ENCODE measurements at regions not wholly inside any gene's neighbourhood (a gene's known extent, or its start where the extent isn't known, plus 50 kb on each side); places are given as distances from the start of the nearest gene placed in this dataset.

DNA sequence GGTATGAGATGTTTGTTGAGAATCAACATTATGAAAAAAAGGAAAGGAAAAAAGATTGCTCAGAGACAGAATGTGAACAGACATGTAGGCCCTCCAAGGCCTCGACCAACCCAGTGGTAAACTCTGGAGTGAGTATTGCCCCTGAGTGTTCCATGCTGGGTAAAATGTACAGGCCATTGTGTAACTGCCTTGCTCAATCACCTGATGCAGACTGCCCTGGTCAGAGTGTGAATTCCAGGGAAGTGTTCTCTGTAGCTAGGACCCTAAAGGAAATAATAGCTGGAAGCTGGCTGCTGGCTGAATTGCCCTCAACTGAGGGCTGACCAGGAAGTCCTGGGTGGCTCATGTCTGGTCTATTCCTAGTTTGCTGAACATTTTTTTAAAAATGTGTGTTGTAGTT, 1081.4 kb upstream of the LRFN5 start:
- intact Hi-C loops (cut with micrococcal nuclease) = no loop called here
- DNase-seq = no peak
- H3K27ac Mint-ChIP-seq = no peak overlapping the region
- H3K4me1 ChIP-seq (ENCODE audit: insufficient read depth, low read length) = no peaks in the 10 kb centered on the region
- no peaks in the 10 kb centered on the region for H3K36me3 Mint-ChIP-seq
- no peak overlapping the region for H3K4me3 Mint-ChIP-seq
- H3K27me3 Mint-ChIP-seq = no peaks in the 10 kb centered on the region
- H3K4me3 ChIP-seq (ENCODE audit: low read length in 2 of 2) = no peak overlapping the region
- no peaks in the 10 kb centered on the region for H3K9me3 ChIP-seq (ENCODE audit: control insufficient read depth in 1 of 2, low read length in 2 of 2)
- peaks cover 0 to 11% (median under 1%) of the 10 kb centered on the region in 8 donors for H3K9me3 Mint-ChIP-seq
- CTCF ChIA-PET (ENCODE audit: partially characterized antibody) = no interaction called here
- no peaks in the 10 kb centered on the region for H3K27me3 ChIP-seq (ENCODE audit: insufficient read depth, low read length)
- H3K36me3 ChIP-seq (ENCODE audit: insufficient read depth, low read length) = no peaks in the 10 kb centered on the region
- no peaks in the 10 kb centered on the region for H3K4me1 Mint-ChIP-seq
- no peak overlapping the region for H3K27ac ChIP-seq (ENCODE audit: low read depth, low read length)
- POLR2A ChIA-PET (ENCODE audit: partially characterized antibody) = no interaction called here

- DNase-seq = no peak
- no peaks in the 10 kb centered on the region for H3K36me3 Mint-ChIP-seq
- no peak overlapping the region for H3K27ac ChIP-seq (ENCODE audit: low read depth, low read length)
- H3K4me3 Mint-ChIP-seq = no peak overlapping the region
- no peaks in the 10 kb centered on the region for H3K36me3 ChIP-seq (ENCODE audit: insufficient read depth, low read length)
- no peak overlapping the region for H3K4me3 ChIP-seq (ENCODE audit: low read length in 2 of 2)
- intact Hi-C loops (cut with micrococcal nuclease) = no loop called here
- H3K27me3 ChIP-seq (ENCODE audit: insufficient read depth, low read length) = no peaks in the 10 kb centered on the region
- no peaks in the 10 kb centered on the region for H3K9me3 ChIP-seq (ENCODE audit: control insufficient read depth in 1 of 2, low read length in 2 of 2)
- H3K4me1 Mint-ChIP-seq = no peaks in the 10 kb centered on the region
- no peaks in the 10 kb centered on the region for H3K4me1 ChIP-seq (ENCODE audit: insufficient read depth, low read length)
- CTCF ChIA-PET (ENCODE audit: partially characterized antibody) = no interaction called here
- H3K27ac Mint-ChIP-seq = no peak overlapping the region
- no peaks in the 10 kb centered on the region for H3K27me3 Mint-ChIP-seq
- peaks cover 0 to 6% (median under 1%) of the 10 kb centered on the region in 8 donors for H3K9me3 Mint-ChIP-seq
- POLR2A ChIA-PET (ENCODE audit: partially characterized antibody) = no interaction called here
Measured at GRCh38 chr14:40523123-40523522, 1083.6 kb upstream of the LRFN5 start.

DNA sequence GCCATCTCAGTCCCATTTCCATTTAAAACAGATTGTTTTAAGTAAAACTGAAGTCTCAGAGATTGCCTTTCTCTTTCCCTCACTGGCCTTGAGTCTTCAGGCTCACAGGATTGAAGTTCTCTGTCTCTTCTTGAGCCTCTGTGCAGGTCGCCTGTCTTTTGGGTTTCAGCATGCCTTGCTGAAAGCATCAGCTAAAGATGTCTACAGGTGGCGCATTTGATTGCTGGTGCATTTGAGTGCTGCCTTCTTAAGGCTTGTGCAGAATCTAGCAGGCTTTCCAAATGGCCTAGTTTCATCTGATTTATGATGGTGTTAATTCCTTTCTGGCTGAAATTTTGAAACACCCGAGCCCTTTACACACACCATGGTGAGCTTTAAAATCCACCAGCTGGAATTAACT, 1062.2 kb upstream of the FBXO33 start:
- no peaks in the 10 kb centered on the region for H3K27me3 Mint-ChIP-seq
- Histone ChIP-seq H3K4me3 (ENCODE audit: low read length in 2 of 2) (no peak overlapping the region), H3K27me3 (ENCODE audit: insufficient read depth, low read length) (no peaks in the 10 kb centered on the region), H3K36me3 (ENCODE audit: insufficient read depth, low read length) (no peaks in the 10 kb centered on the region), H3K9me3 (ENCODE audit: control insufficient read depth in 1 of 2, low read length in 2 of 2) (no peaks in the 10 kb centered on the region), H3K4me1 (ENCODE audit: insufficient read depth, low read length) (no peaks in the 10 kb centered on the region), H3K27ac (ENCODE audit: low read depth, low read length) (no peak overlapping the region)
- H3K36me3 Mint-ChIP-seq = no peaks in the 10 kb centered on the region
- H3K9me3 Mint-ChIP-seq = peaks cover 0 to 6% (median under 1%) of the 10 kb centered on the region in 8 donors
- no peaks in the 10 kb centered on the region for H3K4me1 Mint-ChIP-seq
- POLR2A ChIA-PET (ENCODE audit: partially characterized antibody) = no interaction called here
- CTCF ChIA-PET (ENCODE audit: partially characterized antibody) = no interaction called here
- no peak overlapping the region for H3K4me3 Mint-ChIP-seq
- intact Hi-C loops (cut with micrococcal nuclease) = no loop called here
- no peak overlapping the region for H3K27ac Mint-ChIP-seq
- DNase-seq = no peak

GRCh38 chr14:40487824-40488223, 1055.6 kb upstream of the FBXO33 start:
- H3K4me1 ChIP-seq (ENCODE audit: insufficient read depth, low read length) = no peaks in the 10 kb centered on the region
- Mint-ChIP-seq H3K9me3 (peaks cover 0 to 2% (median 0%) of the 10 kb centered on the region in 8 donors), H3K4me1 (no peaks in the 10 kb centered on the region), H3K4me3 (no peak overlapping the region), H3K27ac (no peak overlapping the region), H3K27me3 (no peaks in the 10 kb centered on the region), H3K36me3 (no peaks in the 10 kb centered on the region)
- no peak for DNase-seq
- no peak overlapping the region for H3K4me3 ChIP-seq (ENCODE audit: low read length in 2 of 2)
- intact Hi-C loops (cut with micrococcal nuclease) = no loop called here
- ChIA-PET POLR2A (ENCODE audit: partially characterized antibody) (no interaction called here), CTCF (ENCODE audit: partially characterized antibody) (interaction anchor here (1.6 kb wide), 1 partner anchor 9 kb away, joined by 5 read pairs; no protein-coding TSS in a partner anchor)
- H3K27me3 ChIP-seq (ENCODE audit: insufficient read depth, low read length) = no peaks in the 10 kb centered on the region
- H3K27ac ChIP-seq (ENCODE audit: low read depth, low read length) = no peak overlapping the region
- no peaks in the 10 kb centered on the region for H3K9me3 ChIP-seq (ENCODE audit: control insufficient read depth in 1 of 2, low read length in 2 of 2)
- H3K36me3 ChIP-seq (ENCODE audit: insufficient read depth, low read length) = no peaks in the 10 kb centered on the region

DNA sequence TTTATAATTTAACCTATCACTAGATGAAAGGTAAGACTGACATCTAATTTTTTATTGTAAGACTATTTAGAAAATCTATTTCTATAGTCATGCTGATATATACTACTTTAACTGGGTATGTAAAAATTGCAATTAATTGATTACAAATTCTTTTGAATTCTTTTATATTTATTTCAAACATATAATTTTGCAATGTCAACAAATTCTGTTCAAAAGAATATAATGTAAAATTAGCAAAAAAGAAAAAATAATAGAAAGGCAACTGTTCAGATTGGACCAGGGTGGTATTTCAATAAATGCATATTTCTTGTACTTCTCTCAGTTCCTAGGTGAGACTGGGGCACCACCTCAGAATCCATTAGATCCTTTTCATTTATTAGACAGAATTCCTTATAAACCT, 1053.5 kb upstream of the FBXO33 start:
- CTCF ChIA-PET (ENCODE audit: partially characterized antibody) = no interaction called here

DNA sequence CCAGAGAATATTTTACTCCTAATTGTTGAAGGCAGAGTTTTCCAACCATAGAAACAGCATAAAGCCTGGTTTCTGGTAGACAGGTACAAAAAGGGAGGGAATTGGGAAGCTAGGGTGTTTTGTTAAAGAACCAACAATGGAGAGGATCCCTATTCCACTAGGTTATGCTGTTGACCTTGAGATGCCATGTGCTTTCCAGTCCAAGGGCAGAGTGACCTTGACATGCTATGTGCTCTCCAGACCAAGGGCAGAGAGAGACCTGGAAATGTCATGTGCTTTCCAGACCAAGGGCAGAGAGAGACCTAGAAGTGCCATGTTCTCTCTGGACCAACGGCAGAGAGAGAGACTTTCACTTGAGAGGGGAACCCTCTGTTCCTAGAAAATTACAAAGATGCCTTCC, 1043.8 kb upstream of the FBXO33 start:
- H3K27me3 ChIP-seq (ENCODE audit: insufficient read depth, low read length) = no peaks in the 10 kb centered on the region
- H3K27ac ChIP-seq (ENCODE audit: low read depth, low read length) = no peak overlapping the region
- H3K4me3 Mint-ChIP-seq = no peak overlapping the region
- H3K4me3 ChIP-seq (ENCODE audit: low read length in 2 of 2) = no peak overlapping the region
- H3K4me1 Mint-ChIP-seq = no peaks in the 10 kb centered on the region
- no peaks in the 10 kb centered on the region for H3K36me3 Mint-ChIP-seq
- no peak for DNase-seq
- no peaks in the 10 kb centered on the region for H3K9me3 ChIP-seq (ENCODE audit: control insufficient read depth in 1 of 2, low read length in 2 of 2)
- ChIA-PET POLR2A (ENCODE audit: partially characterized antibody) (no interaction called here), CTCF (ENCODE audit: partially characterized antibody) (no interaction called here)
- H3K4me1 ChIP-seq (ENCODE audit: insufficient read depth, low read length) = no peaks in the 10 kb centered on the region
- intact Hi-C loops (cut with micrococcal nuclease) = no loop called here
- peaks cover 8 to 42% (median 21%) of the 10 kb centered on the region in 8 donors for H3K9me3 Mint-ChIP-seq
- H3K36me3 ChIP-seq (ENCODE audit: insufficient read depth, low read length) = no peaks in the 10 kb centered on the region
- no peak overlapping the region for H3K27ac Mint-ChIP-seq
- no peaks in the 10 kb centered on the region for H3K27me3 Mint-ChIP-seq

More for the DNA sequence above, 1053.5 kb upstream of the FBXO33 start:
- H3K36me3 Mint-ChIP-seq = no peaks in the 10 kb centered on the region
- Histone ChIP-seq H3K27ac (ENCODE audit: low read depth, low read length) (no peak overlapping the region), H3K4me1 (ENCODE audit: insufficient read depth, low read length) (no peaks in the 10 kb centered on the region), H3K4me3 (ENCODE audit: low read length in 2 of 2) (no peak overlapping the region), H3K9me3 (ENCODE audit: control insufficient read depth in 1 of 2, low read length in 2 of 2) (no peaks in the 10 kb centered on the region), H3K27me3 (ENCODE audit: insufficient read depth, low read length) (no peaks in the 10 kb centered on the region), H3K36me3 (ENCODE audit: insufficient read depth, low read length) (no peaks in the 10 kb centered on the region)
- POLR2A ChIA-PET (ENCODE audit: partially characterized antibody) = no interaction called here
- H3K27ac Mint-ChIP-seq = no peak overlapping the region
- intact Hi-C loops (cut with micrococcal nuclease) = no loop called here
- no peaks in the 10 kb centered on the region for H3K4me1 Mint-ChIP-seq
- H3K4me3 Mint-ChIP-seq = no peak overlapping the region
- H3K9me3 Mint-ChIP-seq = no peaks in the 10 kb centered on the region
- H3K27me3 Mint-ChIP-seq = no peaks in the 10 kb centered on the region
- DNase-seq = no peak

GRCh38 chr14:40467969-40468368, 1035.7 kb upstream of the FBXO33 start:
- DNase-seq = no peak
- Histone ChIP-seq H3K9me3 (ENCODE audit: control insufficient read depth in 1 of 2, low read length in 2 of 2) (no peaks in the 10 kb centered on the region), H3K4me3 (ENCODE audit: low read length in 2 of 2) (no peak overlapping the region), H3K4me1 (ENCODE audit: insufficient read depth, low read length) (no peaks in the 10 kb centered on the region), H3K27ac (ENCODE audit: low read depth, low read length) (no peak overlapping the region), H3K36me3 (ENCODE audit: insufficient read depth, low read length) (no peaks in the 10 kb centered on the region), H3K27me3 (ENCODE audit: insufficient read depth, low read length) (no peaks in the 10 kb centered on the region)
- no peak overlapping the region for H3K4me3 Mint-ChIP-seq
- H3K4me1 Mint-ChIP-seq = no peaks in the 10 kb centered on the region
- no peak overlapping the region for H3K27ac Mint-ChIP-seq
- H3K27me3 Mint-ChIP-seq = no peaks in the 10 kb centered on the region
- intact Hi-C loops (cut with micrococcal nuclease) = no loop called here
- no peaks in the 10 kb centered on the region for H3K36me3 Mint-ChIP-seq
- ChIA-PET CTCF (ENCODE audit: partially characterized antibody) (no interaction called here), POLR2A (ENCODE audit: partially characterized antibody) (no interaction called here)
- H3K9me3 Mint-ChIP-seq = peaks cover 3 to 51% (median 14%) of the 10 kb centered on the region in 8 donors

DNA sequence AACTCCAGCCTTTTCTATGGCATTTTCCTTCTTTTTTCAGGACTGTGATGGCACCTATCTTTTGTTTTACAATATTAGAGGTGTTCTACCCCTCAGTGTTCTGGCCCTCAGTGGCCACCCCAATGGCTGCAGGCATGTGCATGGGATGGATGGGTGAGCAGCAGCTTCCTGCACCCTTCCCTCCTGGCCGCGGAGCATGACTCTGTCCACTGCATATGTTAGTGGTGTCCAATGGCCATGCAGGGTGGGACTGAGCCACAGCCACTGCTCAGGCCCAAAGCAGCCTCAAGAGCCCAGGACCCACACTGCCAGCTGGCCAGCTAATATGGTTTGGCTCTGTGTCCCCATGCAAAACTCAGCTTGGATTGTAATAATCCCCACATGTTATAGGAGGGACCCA, 1032.3 kb upstream of the FBXO33 start:
- peaks cover 0 to 27% (median 8%) of the 10 kb centered on the region in 8 donors for H3K9me3 Mint-ChIP-seq
- H3K36me3 Mint-ChIP-seq = no peaks in the 10 kb centered on the region
- CTCF ChIA-PET (ENCODE audit: partially characterized antibody) = no interaction called here
- Histone ChIP-seq H3K27me3 (ENCODE audit: insufficient read depth, low read length) (no peaks in the 10 kb centered on the region), H3K4me1 (ENCODE audit: insufficient read depth, low read length) (no peaks in the 10 kb centered on the region), H3K27ac (ENCODE audit: low read depth, low read length) (no peak overlapping the region), H3K9me3 (ENCODE audit: control insufficient read depth in 1 of 2, low read length in 2 of 2) (no peaks in the 10 kb centered on the region), H3K36me3 (ENCODE audit: insufficient read depth, low read length) (no peaks in the 10 kb centered on the region), H3K4me3 (ENCODE audit: low read length in 2 of 2) (no peak overlapping the region)
- no peak overlapping the region for H3K27ac Mint-ChIP-seq
- intact Hi-C loops (cut with micrococcal nuclease) = no loop called here
- no peaks in the 10 kb centered on the region for H3K4me1 Mint-ChIP-seq
- POLR2A ChIA-PET (ENCODE audit: partially characterized antibody) = no interaction called here
- H3K4me3 Mint-ChIP-seq = no peak overlapping the region
- DNase-seq = no peak
- no peaks in the 10 kb centered on the region for H3K27me3 Mint-ChIP-seq

All from CD4-positive, alpha-beta memory T cell (primary cell).